ENCODE measurements at regions not wholly inside any gene's neighbourhood (a gene's known extent, or its start where the extent isn't known, plus 50 kb on each side); places are given as distances from the start of the nearest gene placed in this dataset.
"Not testable (repeated sequence)": the region's sequence is repeated elsewhere in the genome, so short reads cannot be mapped to it uniquely, and the experiment has no call there.

DNA sequence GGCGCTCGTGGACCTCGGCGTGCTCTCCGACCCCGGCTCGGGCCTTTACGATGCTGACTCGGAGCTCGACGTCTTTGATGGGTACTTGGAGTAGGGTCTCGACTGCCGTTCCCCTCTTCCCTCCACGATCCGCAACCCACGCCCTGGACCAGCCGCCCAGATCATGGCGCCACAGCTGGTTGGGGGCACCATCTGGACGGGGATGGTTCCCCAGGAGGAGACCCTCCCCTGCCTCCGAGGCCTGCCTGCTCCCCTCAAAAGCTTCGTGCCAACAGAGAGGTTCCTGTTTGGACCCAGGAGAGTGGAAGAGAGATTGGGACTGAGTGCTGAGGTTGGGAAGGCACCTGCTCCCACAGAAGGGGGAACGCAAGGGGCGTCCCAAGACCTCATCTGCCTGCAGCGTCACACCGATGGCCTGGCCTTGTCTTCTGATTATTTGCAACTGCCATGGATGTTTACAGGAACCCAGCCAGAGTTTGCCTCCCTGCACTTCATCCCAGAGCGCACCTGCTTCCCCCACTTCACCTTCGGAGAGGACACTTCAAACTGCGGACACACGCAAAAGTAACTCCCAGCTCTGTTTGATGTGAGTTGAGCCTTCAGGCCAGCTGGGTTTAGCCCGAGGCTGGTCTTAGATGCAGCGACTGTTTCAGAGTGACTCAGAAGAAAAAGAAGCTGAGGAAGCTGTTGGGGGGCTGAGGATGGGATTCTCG is 71.2 kb upstream of the NIPA1 start:
- WGBS, 2 donors (ENCODE audit: extremely low coverage in 2 of 2, insufficient read length in 2 of 2, insufficient replicate concordance in 1 of 2): no CpG with 5 or more reads among the region's 32 CpGs

DNA sequence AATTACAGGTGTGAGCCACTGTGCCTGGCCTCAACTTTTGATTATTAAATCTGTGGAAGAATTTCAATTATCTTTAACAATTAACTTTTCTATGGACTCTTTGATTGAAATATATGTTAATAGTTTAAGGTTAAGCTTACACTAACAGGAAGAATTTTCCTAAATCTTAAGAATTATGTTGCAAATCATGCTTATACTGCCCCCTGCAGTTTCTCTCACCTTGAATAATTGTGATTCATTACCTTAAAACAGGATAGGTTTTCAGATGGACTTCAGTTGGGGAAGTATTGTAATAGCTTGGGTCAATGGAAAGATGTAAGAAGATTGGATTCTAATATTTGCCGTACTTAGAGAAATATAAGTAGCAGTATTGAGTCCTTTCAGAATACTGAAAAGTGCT is 66.5 kb upstream of the NIPA1 start:
- H3K36me3 ChIP-seq (replicated peaks in 1 of 2; ENCODE audit: control insufficient read depth in 2 of 2, insufficient read depth in 2 of 2, low read length in 2 of 2); H3K27ac ChIP-seq (replicated peaks; ENCODE audit: low read length); H3K9ac ChIP-seq (ENCODE audit: low read depth, low read length, poor library complexity); H3K18ac ChIP-seq (ENCODE audit: low read length); H3K79me1 ChIP-seq (ENCODE audit: low read depth, low read length); H3K9me3 ChIP-seq (replicated peaks in 1 of 2; ENCODE audit: control insufficient read depth in 2 of 2, insufficient read depth in 1 of 2, low read depth in 1 of 2, low read length in 2 of 2); H2BK120ac ChIP-seq (ENCODE audit: low read depth, low read length); H2AFZ ChIP-seq (ENCODE audit: low read length); H2AK5ac ChIP-seq (ENCODE audit: low read depth, low read length); H3K4ac ChIP-seq (ENCODE audit: low read length); H2BK5ac ChIP-seq (ENCODE audit: low read length); H3K23ac ChIP-seq (ENCODE audit: low read depth, low read length, poor library complexity); H3K4me2 ChIP-seq (ENCODE audit: insufficient read depth, low read length, poor library complexity, severe bottlenecking); H3K14ac ChIP-seq (ENCODE audit: low read length); H3K4me1 ChIP-seq (ENCODE audit: control insufficient read depth in 2 of 2, insufficient read depth in 1 of 2, low read depth in 1 of 2, low read length in 2 of 2); H4K91ac ChIP-seq (ENCODE audit: low read depth, low read length, poor library complexity); DNase-seq (ENCODE audit: low spot score); H3K27me3 ChIP-seq (ENCODE audit: control insufficient read depth in 3 of 3, insufficient read depth in 3 of 3, low read depth in 1 of 3, low read length in 3 of 3); H2BK12ac ChIP-seq (ENCODE audit: low read length); H3K4me3 ChIP-seq (ENCODE audit: low read length in 2 of 2); H4K8ac ChIP-seq (ENCODE audit: low read depth, low read length); H2BK15ac ChIP-seq (ENCODE audit: low read length): not testable (repeated sequence)
- no CpG with 5 or more reads among the region's 1 CpG for WGBS, 2 donors (ENCODE audit: extremely low coverage in 2 of 2, insufficient read length in 2 of 2, insufficient replicate concordance in 1 of 2)

More for the DNA sequence above, 71.2 kb upstream of the NIPA1 start:
- H2BK120ac ChIP-seq (ENCODE audit: low read depth, low read length); H3K18ac ChIP-seq (ENCODE audit: low read length); H3K4ac ChIP-seq (ENCODE audit: low read length); H4K8ac ChIP-seq (ENCODE audit: low read depth, low read length); H3K14ac ChIP-seq (ENCODE audit: low read length); H3K79me1 ChIP-seq (ENCODE audit: low read depth, low read length); H2AFZ ChIP-seq (ENCODE audit: low read length); H2BK15ac ChIP-seq (ENCODE audit: low read length); H3K4me3 ChIP-seq (ENCODE audit: low read length in 2 of 2); DNase-seq (ENCODE audit: low spot score); H3K27ac ChIP-seq (replicated peaks; ENCODE audit: low read length); H3K4me1 ChIP-seq (ENCODE audit: control insufficient read depth in 2 of 2, insufficient read depth in 1 of 2, low read depth in 1 of 2, low read length in 2 of 2); H3K4me2 ChIP-seq (ENCODE audit: insufficient read depth, low read length, poor library complexity, severe bottlenecking); H4K91ac ChIP-seq (ENCODE audit: low read depth, low read length, poor library complexity); H3K27me3 ChIP-seq (ENCODE audit: control insufficient read depth in 3 of 3, insufficient read depth in 3 of 3, low read depth in 1 of 3, low read length in 3 of 3); H2AK5ac ChIP-seq (ENCODE audit: low read depth, low read length); H3K9me3 ChIP-seq (replicated peaks in 1 of 2; ENCODE audit: control insufficient read depth in 2 of 2, insufficient read depth in 1 of 2, low read depth in 1 of 2, low read length in 2 of 2); H3K9ac ChIP-seq (ENCODE audit: low read depth, low read length, poor library complexity); H2BK5ac ChIP-seq (ENCODE audit: low read length); H3K36me3 ChIP-seq (replicated peaks in 1 of 2; ENCODE audit: control insufficient read depth in 2 of 2, insufficient read depth in 2 of 2, low read length in 2 of 2); H2BK12ac ChIP-seq (ENCODE audit: low read length); H3K23ac ChIP-seq (ENCODE audit: low read depth, low read length, poor library complexity): not testable (repeated sequence)

DNA sequence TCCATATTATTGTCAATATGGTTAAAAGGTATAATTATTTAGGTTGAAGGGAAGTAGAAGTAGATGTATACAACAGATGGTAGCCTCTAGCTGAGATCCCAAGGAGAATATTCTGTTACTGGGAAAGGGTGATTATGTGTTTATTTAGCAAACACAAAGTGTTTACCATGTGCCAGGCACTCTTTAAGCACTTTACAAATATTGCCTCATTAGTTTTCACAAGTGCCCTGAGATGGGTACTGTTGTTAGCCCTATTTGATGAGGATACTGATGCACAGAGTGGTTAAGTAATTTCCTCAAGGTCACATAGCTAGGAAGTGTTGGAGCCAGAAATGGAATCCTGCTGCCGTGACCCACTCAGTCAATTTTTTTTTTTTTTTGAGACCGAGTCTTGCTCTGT is 60.3 kb upstream of the NIPA1 start:
- H3K36me3 ChIP-seq (replicated peaks in 1 of 2; ENCODE audit: control insufficient read depth in 2 of 2, insufficient read depth in 2 of 2, low read length in 2 of 2); H2BK120ac ChIP-seq (ENCODE audit: low read depth, low read length); H3K14ac ChIP-seq (ENCODE audit: low read length); H3K18ac ChIP-seq (ENCODE audit: low read length); H3K23ac ChIP-seq (ENCODE audit: low read depth, low read length, poor library complexity); H2BK5ac ChIP-seq (ENCODE audit: low read length); H2AFZ ChIP-seq (ENCODE audit: low read length); H4K91ac ChIP-seq (ENCODE audit: low read depth, low read length, poor library complexity); H3K4me2 ChIP-seq (ENCODE audit: insufficient read depth, low read length, poor library complexity, severe bottlenecking); H2BK15ac ChIP-seq (ENCODE audit: low read length); H3K4me3 ChIP-seq (ENCODE audit: low read length in 2 of 2); DNase-seq (ENCODE audit: low spot score); H3K27me3 ChIP-seq (ENCODE audit: control insufficient read depth in 3 of 3, insufficient read depth in 3 of 3, low read depth in 1 of 3, low read length in 3 of 3); H3K79me1 ChIP-seq (ENCODE audit: low read depth, low read length); H3K27ac ChIP-seq (replicated peaks; ENCODE audit: low read length); H2AK5ac ChIP-seq (ENCODE audit: low read depth, low read length); H3K4ac ChIP-seq (ENCODE audit: low read length); H3K4me1 ChIP-seq (ENCODE audit: control insufficient read depth in 2 of 2, insufficient read depth in 1 of 2, low read depth in 1 of 2, low read length in 2 of 2); H3K9ac ChIP-seq (ENCODE audit: low read depth, low read length, poor library complexity); H4K8ac ChIP-seq (ENCODE audit: low read depth, low read length); H3K9me3 ChIP-seq (replicated peaks in 1 of 2; ENCODE audit: control insufficient read depth in 2 of 2, insufficient read depth in 1 of 2, low read depth in 1 of 2, low read length in 2 of 2); H2BK12ac ChIP-seq (ENCODE audit: low read length): not testable (repeated sequence)
- WGBS, 2 donors (ENCODE audit: extremely low coverage in 2 of 2, insufficient read length in 2 of 2, insufficient replicate concordance in 1 of 2): no CpG with 5 or more reads among the region's 2 CpGs

DNA sequence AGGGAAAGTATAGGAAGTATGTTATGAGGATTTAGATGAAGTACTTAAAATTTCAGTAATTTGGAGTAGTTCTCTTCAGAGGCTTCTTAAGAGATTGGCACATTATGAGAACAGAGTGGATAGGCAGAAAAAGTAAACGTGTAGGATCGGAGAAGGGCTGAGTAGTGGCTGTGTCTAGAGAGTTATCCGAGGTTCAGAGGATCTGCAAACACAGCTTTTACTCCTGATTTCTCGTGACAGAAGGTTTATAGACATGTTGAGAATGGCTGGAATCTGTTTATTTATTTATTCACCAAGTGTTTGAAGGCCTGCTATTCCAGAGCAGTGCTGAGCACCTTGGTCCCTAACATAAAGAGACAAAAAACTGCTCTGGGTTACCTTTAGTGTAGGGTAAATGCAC is 51.4 kb upstream of the NIPA1 start:
- H3K18ac ChIP-seq (ENCODE audit: low read length); H3K4ac ChIP-seq (ENCODE audit: low read length); H3K9me3 ChIP-seq (replicated peaks in 1 of 2; ENCODE audit: control insufficient read depth in 2 of 2, insufficient read depth in 1 of 2, low read depth in 1 of 2, low read length in 2 of 2); H2AK5ac ChIP-seq (ENCODE audit: low read depth, low read length); H3K4me1 ChIP-seq (ENCODE audit: control insufficient read depth in 2 of 2, insufficient read depth in 1 of 2, low read depth in 1 of 2, low read length in 2 of 2); H3K23ac ChIP-seq (ENCODE audit: low read depth, low read length, poor library complexity); DNase-seq (ENCODE audit: low spot score); H2BK15ac ChIP-seq (ENCODE audit: low read length); H2BK120ac ChIP-seq (ENCODE audit: low read depth, low read length); H2BK5ac ChIP-seq (ENCODE audit: low read length); H3K4me3 ChIP-seq (ENCODE audit: low read length in 2 of 2); H3K4me2 ChIP-seq (ENCODE audit: insufficient read depth, low read length, poor library complexity, severe bottlenecking); H3K36me3 ChIP-seq (replicated peaks in 1 of 2; ENCODE audit: control insufficient read depth in 2 of 2, insufficient read depth in 2 of 2, low read length in 2 of 2); H4K91ac ChIP-seq (ENCODE audit: low read depth, low read length, poor library complexity); H3K79me1 ChIP-seq (ENCODE audit: low read depth, low read length); H2BK12ac ChIP-seq (ENCODE audit: low read length); H3K9ac ChIP-seq (ENCODE audit: low read depth, low read length, poor library complexity); H2AFZ ChIP-seq (ENCODE audit: low read length); H3K27me3 ChIP-seq (ENCODE audit: control insufficient read depth in 3 of 3, insufficient read depth in 3 of 3, low read depth in 1 of 3, low read length in 3 of 3); H3K27ac ChIP-seq (replicated peaks; ENCODE audit: low read length); H4K8ac ChIP-seq (ENCODE audit: low read depth, low read length); H3K14ac ChIP-seq (ENCODE audit: low read length): not testable (repeated sequence)
- no CpG with 5 or more reads among the region's 4 CpGs for WGBS, 2 donors (ENCODE audit: extremely low coverage in 2 of 2, insufficient read length in 2 of 2, insufficient replicate concordance in 1 of 2)
